Neuronal stem cell (in vitro differentiated cells): ENCODE measurements at regions not wholly inside any gene's neighbourhood (a gene's known extent, or its start where the extent isn't known, plus 50 kb on each side); places are given as distances from the start of the nearest gene placed in this dataset.

Experiments
- DNase-seq: peaks from one replicate; pipeline ENCODE4 v3.0.0-alpha.2; 2013; ENCODE audit warnings: low spot score
- H2AFZ ChIP-seq: one replicate; pipeline ENCODE4 v1.6.1; 2013; ENCODE audit warnings: mild to moderate bottlenecking, low read length, inconsistent platforms
- H2AK5ac ChIP-seq: 2 replicates; pipeline ENCODE4 v1.6.1; 2013; ENCODE audit warnings: low read depth, mild to moderate bottlenecking, inconsistent platforms, low read length, moderate library complexity, mixed read lengths
- H2BK120ac ChIP-seq: 2 replicates; pipeline ENCODE4 v1.6.1; 2013; ENCODE audit warnings: low read depth, mild to moderate bottlenecking, inconsistent platforms, low read length, moderate library complexity, mixed read lengths
- H2BK12ac ChIP-seq: one replicate; pipeline ENCODE4 v1.6.1; 2013; ENCODE audit warnings: low read length, inconsistent platforms
- H2BK15ac ChIP-seq: 2 replicates; pipeline ENCODE4 v1.6.1; 2013; ENCODE audit warnings: mild to moderate bottlenecking, low read length, inconsistent platforms, mixed read lengths
- H2BK5ac ChIP-seq: one replicate; pipeline ENCODE4 v1.6.1; 2013; ENCODE audit warnings: inconsistent platforms, mild to moderate bottlenecking, low read length, moderate library complexity
- H3K14ac ChIP-seq: one replicate; pipeline ENCODE4 v1.6.1; 2013; ENCODE audit warnings: low read length, inconsistent platforms
- H3K18ac ChIP-seq: 2 replicates; pipeline ENCODE4 v1.6.1; 2013; ENCODE audit warnings: low read length, inconsistent platforms
- H3K23ac ChIP-seq: 2 replicates; pipeline ENCODE4 v1.6.1; 2013; ENCODE audit warnings: low read depth, mild to moderate bottlenecking, mixed read lengths, low read length, inconsistent platforms; ENCODE audit not compliant: poor library complexity
- H3K27ac ChIP-seq: replicated peaks from 3 replicates; pipeline ENCODE4 v1.5.1; 2013; ENCODE audit warnings: low read length, inconsistent platforms
- H3K27me3 ChIP-seq, 3 experiments: 2 replicates each; pipeline ENCODE4 v1.6.1; 2013; ENCODE audit warnings: low read length in 3 of 3, mild to moderate bottlenecking in 2 of 3, inconsistent platforms in 1 of 3, low read depth in 1 of 3, mixed read lengths in 1 of 3, moderate library complexity in 1 of 3; ENCODE audit not compliant: control insufficient read depth in 3 of 3, insufficient read depth in 3 of 3
- H3K36me3 ChIP-seq, 2 donors: replicated peaks in 1 of 2; 2 replicates each; pipeline ENCODE4 v1.6.1; 2013; ENCODE audit warnings: low read length in 2 of 2; ENCODE audit not compliant: control insufficient read depth in 2 of 2, insufficient read depth in 2 of 2
- H3K4ac ChIP-seq: 2 replicates; pipeline ENCODE4 v1.6.1; 2013; ENCODE audit warnings: inconsistent platforms, mild to moderate bottlenecking, low read length, moderate library complexity
- H3K4me1 ChIP-seq, 2 donors: 1 replicate in 1 of 2; 2 replicates in 1 of 2; pipeline ENCODE4 v1.6.1; 2013; ENCODE audit warnings: low read length in 2 of 2, low read depth in 1 of 2; ENCODE audit not compliant: control insufficient read depth in 2 of 2, insufficient read depth in 1 of 2
- H3K4me2 ChIP-seq: one replicate; pipeline ENCODE4 v1.6.1; 2013; ENCODE audit warnings: mild to moderate bottlenecking, low read length, inconsistent platforms; ENCODE audit not compliant: insufficient read depth, poor library complexity, severe bottlenecking
- H3K4me3 ChIP-seq, 2 donors: 2 replicates each; pipeline ENCODE4 v1.5.1; 2013; ENCODE audit warnings: low read length in 2 of 2, mild to moderate bottlenecking in 2 of 2, inconsistent platforms in 1 of 2, moderate library complexity in 1 of 2
- H3K79me1 ChIP-seq: one replicate; pipeline ENCODE4 v1.6.1; 2013; ENCODE audit warnings: low read depth, mild to moderate bottlenecking, inconsistent platforms, low read length, moderate library complexity
- H3K9ac ChIP-seq: one replicate; pipeline ENCODE4 v1.6.1; 2013; ENCODE audit warnings: mild to moderate bottlenecking, low read depth, low read length, inconsistent platforms; ENCODE audit not compliant: poor library complexity
- H3K9me3 ChIP-seq, 2 donors: replicated peaks in 1 of 2; 2 replicates each; pipeline versions ENCODE3 to v1.6.1; 2013; ENCODE audit warnings: low read length in 2 of 2, mild to moderate bottlenecking in 2 of 2, inconsistent platforms in 1 of 2, low read depth in 1 of 2, mixed read lengths in 1 of 2, moderate library complexity in 1 of 2; ENCODE audit not compliant: control insufficient read depth in 2 of 2, insufficient read depth in 1 of 2
- H4K8ac ChIP-seq: one replicate; pipeline ENCODE4 v1.6.1; 2013; ENCODE audit warnings: low read depth, mild to moderate bottlenecking, inconsistent platforms, low read length, moderate library complexity
- H4K91ac ChIP-seq: one replicate; pipeline ENCODE4 v1.6.1; 2013; ENCODE audit warnings: low read length, low read depth, mild to moderate bottlenecking, inconsistent platforms; ENCODE audit not compliant: poor library complexity
- WGBS, 2 donors: extraction: QIAGEN DNeasy Blood & Tissue Kit; methylation state at CpG; one replicate each; pipeline ENCODE4 v1.1.7; 2013; ENCODE audit warnings: missing lambda C conversion rate in 2 of 2, mixed read lengths in 1 of 2; ENCODE audit not compliant: insufficient read length in 2 of 2, insufficient replicate concordance in 1 of 2; ENCODE audit errors: extremely low coverage in 2 of 2; 5-methylcytosine and 5-hydroxymethylcytosine counted together

GRCh38 chr1:214199585-214199984 is 81.4 kb upstream of the SMYD2 start:
- H2BK5ac ChIP-seq: no peak overlapping the region
- peaks cover 0 to 49% (median 0%) of the 10 kb centered on the region in 3 experiments for H3K27me3 ChIP-seq
- no CpG with 5 or more reads among the region's 2 CpGs for WGBS, 2 donors

GRCh38 chr1:214202992-214203391 is 78.0 kb upstream of the SMYD2 start:
- no peak overlapping the region for H2BK12ac ChIP-seq

More at GRCh38 chr1:214199585-214199984, 81.4 kb upstream of the SMYD2 start:
- no peak overlapping the region for H4K8ac ChIP-seq
- no peak overlapping the region for H2BK120ac ChIP-seq
- no peak overlapping the region for H2BK12ac ChIP-seq
- H3K36me3 ChIP-seq: no peaks in the 10 kb centered on the region
- DNase-seq: no peak
- no peak overlapping the region for H2BK15ac ChIP-seq
- no peak overlapping the region for H3K23ac ChIP-seq
- H3K4me3 ChIP-seq: no peak overlapping the region
- H3K9me3 ChIP-seq: peaks cover 0 to 16% of the 10 kb centered on the region in 2 donors
- no peak overlapping the region for H3K9ac ChIP-seq
- no peak overlapping the region for H4K91ac ChIP-seq
- H3K4me1 ChIP-seq: peaks cover 1 to 3% of the 10 kb centered on the region in 2 donors
- H2AFZ ChIP-seq: no peak overlapping the region
- no peak overlapping the region for H3K4ac ChIP-seq
- H3K4me2 ChIP-seq: no peak overlapping the region
- H2AK5ac ChIP-seq: no peak overlapping the region
- H3K27ac ChIP-seq: no peak overlapping the region
- H3K79me1 ChIP-seq: no peaks in the 10 kb centered on the region
- H3K14ac ChIP-seq: no peak overlapping the region
- no peak overlapping the region for H3K18ac ChIP-seq

DNA sequence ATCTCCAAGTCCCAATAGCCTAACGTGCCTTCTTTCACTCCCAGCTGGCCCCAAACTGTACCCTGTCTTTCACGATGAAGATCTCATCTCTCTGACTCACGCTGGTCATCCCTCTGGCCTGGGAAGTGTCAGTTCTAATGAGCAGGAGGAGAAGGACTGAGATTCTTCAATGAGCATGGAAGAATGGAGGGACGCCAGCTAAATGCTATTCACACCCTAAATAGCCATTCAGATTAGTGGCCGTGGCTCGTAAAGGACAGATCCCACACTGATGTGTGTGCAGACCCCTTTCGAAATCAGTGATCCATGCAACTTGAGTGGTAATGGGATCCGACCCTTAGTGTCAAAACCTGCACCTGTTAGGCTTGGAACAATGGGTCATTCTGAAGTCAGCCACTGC is 75.9 kb upstream of the SMYD2 start:
- no peak overlapping the region for H2AFZ ChIP-seq
- no peak overlapping the region for H3K18ac ChIP-seq
- no peaks in the 10 kb centered on the region for H3K79me1 ChIP-seq
- no peaks in the 10 kb centered on the region for H3K36me3 ChIP-seq
- H3K4me3 ChIP-seq: no peak overlapping the region
- H2BK12ac ChIP-seq: no peak overlapping the region
- no peak overlapping the region for H3K14ac ChIP-seq
- no peak overlapping the region for H4K8ac ChIP-seq
- no peak overlapping the region for H2AK5ac ChIP-seq
- WGBS, 2 donors: no CpG with 5 or more reads among the region's 8 CpGs
- H3K27me3 ChIP-seq: peaks cover 0 to 21% (median 0%) of the 10 kb centered on the region in 3 experiments
- H3K23ac ChIP-seq: no peak overlapping the region
- H3K27ac ChIP-seq: peak overlapping the region; percentile 18
- H3K4me2 ChIP-seq: peak overlapping the region; percentile 24
- peak; percentile 80 for DNase-seq
- H3K4ac ChIP-seq: no peak overlapping the region
- H2BK5ac ChIP-seq: no peak overlapping the region
- H3K9ac ChIP-seq: no peak overlapping the region
- H3K9me3 ChIP-seq: peaks cover 0 to 4% of the 10 kb centered on the region in 2 donors
- H4K91ac ChIP-seq: no peak overlapping the region
- peaks cover 30 to 48% of the 10 kb centered on the region in 2 donors for H3K4me1 ChIP-seq
- no peak overlapping the region for H2BK120ac ChIP-seq
- H2BK15ac ChIP-seq: no peak overlapping the region

More at GRCh38 chr1:214202992-214203391, 78.0 kb upstream of the SMYD2 start:
- Histone ChIP-seq H4K91ac (no peak overlapping the region), H3K4me2 (no peak overlapping the region), H3K9ac (no peak overlapping the region), H3K27me3 (peaks cover 0 to 33% (median 0%) of the 10 kb centered on the region in 3 experiments), H2BK5ac (no peak overlapping the region), H3K14ac (no peak overlapping the region), H4K8ac (no peak overlapping the region), H3K18ac (peak overlapping the region; percentile 85), H2BK120ac (no peak overlapping the region), H3K4ac (no peak overlapping the region), H3K9me3 (peaks cover 0 to 4% of the 10 kb centered on the region in 2 donors), H3K36me3 (no peaks in the 10 kb centered on the region), H3K27ac (no peak overlapping the region), H2AFZ (no peak overlapping the region), H3K4me1 (peaks cover 16 to 32% of the 10 kb centered on the region in 2 donors), H3K23ac (no peak overlapping the region), H3K79me1 (no peaks in the 10 kb centered on the region), H3K4me3 (no peak overlapping the region), H2BK15ac (no peak overlapping the region), H2AK5ac (no peak overlapping the region)
- no CpG with 5 or more reads among the region's 3 CpGs for WGBS, 2 donors
- DNase-seq: no peak

GRCh38 chr1:214208460-214208859 is 72.5 kb upstream of the SMYD2 start:
- no peaks in the 10 kb centered on the region for H3K36me3 ChIP-seq
- no peak overlapping the region for H4K91ac ChIP-seq
- H4K8ac ChIP-seq: no peak overlapping the region
- no peaks in the 10 kb centered on the region for H3K79me1 ChIP-seq
- no peak overlapping the region for H3K18ac ChIP-seq
- H3K9me3 ChIP-seq: no peaks in the 10 kb centered on the region
- H2BK120ac ChIP-seq: no peak overlapping the region
- no peak overlapping the region for H2BK5ac ChIP-seq
- peaks cover 30 to 48% of the 10 kb centered on the region in 2 donors for H3K4me1 ChIP-seq
- H2BK12ac ChIP-seq: no peak overlapping the region
- H3K27me3 ChIP-seq: peaks cover 0 to 12% (median 0%) of the 10 kb centered on the region in 3 experiments
- no peak overlapping the region for H3K23ac ChIP-seq
- peak; percentile 51 for DNase-seq
- no CpG with 5 or more reads among the region's 14 CpGs for WGBS, 2 donors
- no peak overlapping the region for H3K4me3 ChIP-seq
- no peak overlapping the region for H3K14ac ChIP-seq
- no peak overlapping the region for H3K4ac ChIP-seq
- H3K27ac ChIP-seq: no peak overlapping the region
- no peak overlapping the region for H2AK5ac ChIP-seq
- H3K9ac ChIP-seq: no peak overlapping the region
- peak overlapping the region; percentile 81 for H2AFZ ChIP-seq
- H2BK15ac ChIP-seq: no peak overlapping the region
- no peak overlapping the region for H3K4me2 ChIP-seq
